Left kidney (tissue), 1 donor: ENCODE measurements at regions not wholly inside any gene's neighbourhood (a gene's known extent, or its start where the extent isn't known, plus 50 kb on each side); places are given as distances from the start of the nearest gene placed in this dataset.
"Not testable (repeated sequence)": the region's sequence is repeated elsewhere in the genome, so short reads cannot be mapped to it uniquely, and the experiment has no call there.

Experiments used
- DNase-seq: peaks from one replicate; pipeline ENCODE4 v3.0.0-alpha.2; 2013

DNA sequence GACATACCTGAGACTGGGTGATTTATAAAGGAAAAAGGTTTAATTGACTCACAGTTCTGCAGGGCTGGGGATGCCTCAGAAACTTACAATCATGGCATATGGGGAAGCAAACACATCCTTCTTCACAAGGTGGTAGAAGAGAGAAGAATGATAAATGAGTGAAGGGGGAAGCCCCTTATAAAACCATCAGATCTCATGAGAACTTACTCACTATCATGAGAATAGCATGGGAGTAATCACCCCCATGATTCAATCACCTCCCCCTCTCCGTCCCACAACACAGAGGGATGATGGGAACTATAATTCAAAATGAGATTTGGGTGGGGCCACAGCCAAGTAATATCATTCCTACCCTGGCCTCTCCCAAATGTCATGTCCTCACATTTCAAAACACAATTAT is 1206.0 kb upstream of the CELF4 start:
- not testable (repeated sequence) for DNase-seq

GRCh38 chr18:38768504-38768903 is 1202.9 kb upstream of the CELF4 start:
- DNase-seq: no peak

DNA sequence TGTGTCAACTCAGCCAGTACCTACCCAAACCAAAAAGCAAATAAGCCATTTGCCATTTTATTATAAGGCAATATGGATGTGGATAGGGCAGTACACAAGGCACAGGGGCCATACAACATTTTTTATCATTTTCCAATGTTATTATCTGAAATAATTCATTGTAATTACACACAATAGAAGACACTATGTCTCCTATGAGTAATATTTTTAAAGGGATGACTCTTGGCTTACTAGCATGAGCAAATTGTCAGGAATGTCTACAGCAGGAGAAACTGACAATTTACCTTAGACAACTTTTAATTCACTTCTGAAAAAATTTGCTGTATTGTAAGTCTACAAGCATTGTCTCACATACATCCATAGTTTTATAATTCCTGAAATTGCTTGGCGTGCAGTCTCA is 1193.9 kb upstream of the CELF4 start:
- no peak for DNase-seq

DNA sequence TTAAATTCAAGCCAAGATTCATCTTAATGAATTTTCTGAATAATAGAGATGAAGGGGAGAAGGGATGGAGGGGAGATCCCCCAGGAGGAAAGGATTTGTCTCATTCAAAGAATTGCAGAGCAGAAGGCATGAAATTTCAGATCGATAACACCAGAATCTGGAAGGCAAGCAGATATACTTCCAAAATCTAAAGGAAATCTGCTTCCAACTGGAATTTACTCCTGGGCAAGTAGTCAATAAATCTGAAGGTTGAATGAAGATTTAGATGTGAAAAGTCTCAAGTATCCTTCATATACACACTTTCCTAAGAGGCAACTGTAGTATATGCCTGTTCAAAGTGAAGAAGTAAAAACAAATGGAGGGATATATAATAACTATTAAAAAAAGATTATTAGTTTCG is 1190.8 kb upstream of the CELF4 start:
- no peak for DNase-seq

- DNase-seq: no peak
Observed at GRCh38 chr18:38752430-38752829, 1186.8 kb upstream of the CELF4 start.

DNA sequence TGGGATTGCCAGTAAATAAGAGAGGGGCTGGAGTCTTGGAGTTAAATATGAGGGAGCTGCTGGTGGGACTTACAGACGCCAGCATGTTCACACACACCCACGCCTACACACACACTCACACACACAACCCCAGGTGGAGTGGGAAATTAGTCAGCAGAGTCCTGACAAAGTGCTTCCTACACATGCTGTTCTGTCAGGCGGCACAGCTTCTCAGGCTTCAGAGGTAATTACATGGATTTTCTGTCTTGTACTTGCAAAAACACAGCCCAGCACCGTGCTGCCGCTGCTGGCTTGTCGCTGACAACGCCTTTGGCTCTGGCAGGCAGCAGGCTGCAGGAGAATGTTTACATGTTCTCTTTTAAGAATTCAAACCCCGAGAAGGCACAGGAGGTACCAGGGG is 1186.3 kb upstream of the CELF4 start:
- DNase-seq: peak; percentile 35

- no peak for DNase-seq
Observed at GRCh38 chr18:38751211-38751610, 1185.6 kb upstream of the CELF4 start.

- DNase-seq: no peak
Observed at GRCh38 chr18:38750751-38751150, 1185.2 kb upstream of the CELF4 start.

- DNase-seq: no peak
Observed at GRCh38 chr18:38747153-38747552, 1181.6 kb upstream of the CELF4 start.

- DNase-seq: not testable (repeated sequence)
Observed at GRCh38 chr18:38720181-38720580, 1154.6 kb upstream of the CELF4 start.

DNA sequence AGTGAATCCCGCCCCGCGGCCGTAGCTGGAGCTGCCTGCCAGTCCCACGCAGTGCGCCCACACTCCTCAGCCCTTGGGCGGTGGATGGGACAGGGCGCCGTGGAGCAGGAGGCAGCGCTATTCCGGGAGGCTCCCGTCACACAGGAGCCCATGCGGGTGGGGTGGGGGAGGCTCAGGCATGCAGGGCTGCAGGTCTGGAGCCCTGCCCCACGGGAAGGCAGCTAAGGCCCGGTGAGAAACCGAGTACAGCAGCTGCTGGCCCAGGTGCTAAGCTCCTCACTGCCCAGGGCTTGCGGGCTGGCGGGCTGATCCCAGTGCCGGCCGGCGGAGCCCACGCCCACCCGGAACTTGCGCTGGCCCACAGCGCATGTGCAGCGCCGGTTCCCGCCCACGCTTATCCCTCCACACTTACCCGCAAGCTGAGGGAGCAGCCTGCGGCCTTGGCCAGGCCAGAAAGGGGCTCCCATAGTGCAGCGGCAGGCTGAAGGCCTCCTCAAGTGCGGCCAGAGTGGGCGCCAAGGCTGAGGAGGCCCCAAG is 1152.8 kb upstream of the CELF4 start:
- no peak for DNase-seq

DNA sequence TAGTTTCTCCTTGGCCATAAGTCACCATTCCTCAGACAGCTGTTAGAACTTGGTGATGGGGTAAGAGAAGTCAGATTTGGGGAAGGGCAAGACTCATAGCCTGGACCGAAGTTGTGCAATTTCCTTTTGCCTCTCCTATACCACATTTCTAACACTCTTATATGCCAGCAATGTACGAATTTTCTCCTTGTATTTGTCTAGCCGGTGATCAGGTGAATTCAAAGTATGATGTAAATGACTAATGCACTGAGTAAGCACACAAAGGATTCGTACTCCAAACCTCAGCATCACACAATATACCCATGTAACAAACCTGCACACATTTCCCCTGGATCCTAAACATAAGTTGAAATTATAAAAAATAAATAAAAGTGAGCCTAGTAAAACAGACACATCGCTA is 1143.5 kb upstream of the CELF4 start:
- no peak for DNase-seq

- no peak for DNase-seq
Observed at GRCh38 chr18:38706373-38706772, 1140.8 kb upstream of the CELF4 start.

DNA sequence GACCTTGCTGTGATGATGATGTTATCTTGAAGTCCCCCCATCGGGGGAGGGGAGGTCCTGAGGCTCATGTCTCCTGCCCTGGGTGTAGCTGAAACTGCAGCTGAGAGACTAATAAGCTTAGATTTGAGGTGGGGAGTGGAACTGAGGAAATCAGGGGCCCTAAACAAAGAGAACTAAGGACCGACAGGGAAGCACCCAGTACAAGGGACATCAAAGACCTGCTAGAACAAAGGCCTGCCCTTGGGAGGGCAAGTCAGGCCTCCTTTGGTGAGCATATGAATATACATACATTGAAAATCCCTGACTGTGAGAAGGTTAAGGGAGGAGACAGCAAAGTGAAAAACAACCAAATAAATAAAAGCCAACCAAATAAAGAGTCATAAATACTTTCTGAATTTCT is 1132.5 kb upstream of the CELF4 start:
- DNase-seq: no peak

- DNase-seq: no peak
Observed at GRCh38 chr18:38695559-38696280, 1130.1 kb upstream of the CELF4 start.

DNA sequence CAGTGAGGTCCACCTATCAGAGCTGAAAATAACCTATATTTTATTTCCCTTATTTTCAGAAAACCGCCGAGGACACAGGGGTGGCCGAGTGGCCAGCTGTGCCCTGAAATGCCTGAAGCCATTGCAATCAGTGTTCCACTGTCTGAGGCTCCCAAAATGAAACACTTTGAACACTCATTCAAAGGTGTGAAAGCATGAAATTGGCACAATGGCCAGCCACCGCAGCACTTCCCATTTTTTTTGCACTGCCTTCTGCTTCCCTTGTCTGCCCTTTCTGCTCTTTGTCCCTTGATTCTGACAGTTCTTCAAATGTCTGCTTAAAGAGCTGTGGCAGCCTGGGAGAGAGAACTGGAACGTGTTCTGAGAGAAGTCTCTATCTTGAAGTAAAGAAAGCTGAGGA is 1127.5 kb upstream of the CELF4 start:
- DNase-seq: no peak

DNA sequence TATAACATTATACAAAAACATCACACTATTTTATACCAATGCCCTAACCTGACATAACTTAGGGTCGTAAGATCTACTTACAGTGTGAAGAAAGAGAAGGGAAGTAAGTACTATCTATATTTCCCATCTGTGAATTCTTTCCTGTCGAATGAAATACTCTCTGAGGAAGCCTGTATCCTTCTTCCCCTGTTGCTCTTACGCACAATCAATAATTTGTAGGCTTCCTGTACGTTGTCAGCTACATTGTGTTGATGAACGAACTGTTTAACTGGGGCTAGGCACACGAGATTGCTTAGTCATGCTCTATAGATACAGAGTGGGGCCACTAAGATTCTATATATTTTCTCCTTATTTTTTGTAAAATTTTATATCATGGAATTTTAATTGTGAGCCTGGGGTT is 1125.0 kb upstream of the CELF4 start:
- DNase-seq: no peak

DNA sequence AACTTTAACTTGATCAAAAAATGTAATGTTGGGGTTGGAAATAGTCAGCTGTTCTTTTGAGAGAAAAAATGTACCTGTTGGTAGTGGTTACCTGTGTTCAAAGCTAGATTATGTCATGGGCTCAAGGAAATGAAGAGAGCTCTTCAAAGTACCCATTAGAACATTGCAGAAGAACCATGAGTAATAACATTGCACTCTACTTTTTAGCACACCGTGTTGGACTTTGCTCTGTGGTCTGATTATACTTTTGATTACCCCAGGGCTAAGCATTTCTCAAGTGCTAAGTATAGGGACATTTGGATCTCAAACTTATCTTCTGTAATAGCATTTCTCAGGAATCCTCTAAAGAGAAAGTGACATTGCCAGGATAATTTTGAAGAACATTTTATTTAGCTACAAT is 1122.8 kb upstream of the CELF4 start:
- DNase-seq: no peak

DNA sequence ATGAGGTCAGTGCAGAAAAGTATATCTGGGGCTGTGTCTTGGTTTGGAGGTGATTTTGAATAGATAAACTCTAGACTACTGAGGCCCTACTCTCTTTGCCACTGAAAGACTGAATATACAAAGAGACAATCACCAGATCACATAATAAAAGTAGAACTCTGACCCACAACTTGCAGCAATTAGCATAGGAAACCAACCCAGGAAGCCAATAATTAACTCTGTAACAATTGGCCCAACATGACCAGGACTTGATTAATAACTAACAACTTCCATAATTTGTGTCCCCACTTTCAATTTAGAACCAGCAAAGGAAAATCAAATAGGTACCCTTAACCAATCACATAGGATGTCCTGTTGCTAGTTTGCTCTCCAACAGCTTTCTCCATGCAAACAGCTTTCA is 1104.9 kb upstream of the CELF4 start:
- DNase-seq: no peak

DNA sequence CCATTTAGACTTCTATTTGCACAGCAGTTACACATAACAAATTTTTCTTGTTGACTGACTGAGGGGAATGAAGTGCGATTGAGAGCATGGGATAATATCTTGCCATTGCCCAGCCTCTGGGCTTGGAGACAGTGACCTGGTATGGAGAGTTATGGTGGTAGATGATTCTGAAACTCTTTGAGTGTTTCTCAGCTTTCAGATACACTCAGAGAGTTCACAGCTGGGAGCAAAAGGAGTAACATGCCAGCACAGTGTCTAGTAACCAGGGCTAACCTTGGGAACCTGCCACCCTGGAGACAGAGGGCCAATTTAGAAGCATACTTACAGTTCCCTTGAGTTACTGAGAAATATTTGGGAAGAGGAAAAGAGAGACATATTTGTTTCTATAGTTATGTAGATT is 1099.3 kb upstream of the CELF4 start:
- DNase-seq: no peak

DNA sequence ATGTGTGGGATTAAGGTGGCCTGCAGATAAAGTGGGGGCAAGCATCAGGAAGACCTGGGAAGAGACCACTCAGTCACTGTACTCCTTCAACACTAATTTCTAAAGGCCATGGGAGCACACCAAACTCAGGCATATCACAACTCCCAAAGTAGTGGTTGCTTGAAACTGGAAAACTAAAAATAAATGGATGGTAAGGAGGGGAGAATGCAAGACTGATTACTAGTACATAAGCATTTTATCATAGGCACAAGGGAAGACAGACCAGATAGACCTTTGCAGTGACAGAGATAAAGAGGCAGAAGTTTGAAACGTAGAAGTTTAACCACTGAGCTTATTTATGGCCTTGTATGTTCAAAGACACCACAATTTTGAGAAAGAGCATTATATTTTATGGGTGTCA is 1098.1 kb upstream of the CELF4 start:
- DNase-seq: no peak

DNA sequence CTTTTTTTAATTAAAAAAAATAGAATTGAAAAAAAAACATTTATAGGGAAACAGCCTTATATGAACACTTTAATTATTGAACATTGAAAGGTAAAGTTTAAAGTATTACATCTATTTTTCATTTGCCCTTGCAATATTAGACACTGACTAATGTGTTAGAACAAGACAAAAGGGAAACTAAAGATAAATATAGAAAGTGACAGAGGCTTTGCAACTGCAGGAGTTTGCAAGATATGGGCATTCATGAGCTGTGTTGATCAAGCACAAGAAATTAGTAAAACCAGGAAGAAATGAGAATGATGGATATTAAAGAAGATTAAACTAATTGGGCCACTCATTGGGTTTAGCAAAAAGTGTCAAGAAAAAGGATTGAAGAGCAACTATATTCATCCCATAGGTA is 1097.7 kb upstream of the CELF4 start:
- DNase-seq: no peak

GRCh38 chr18:38654946-38655345 is 1089.3 kb upstream of the CELF4 start:
- DNase-seq: no peak

GRCh38 chr18:38651736-38652135 is 1086.1 kb upstream of the CELF4 start:
- DNase-seq: no peak

GRCh38 chr18:38648179-38648578 is 1082.6 kb upstream of the CELF4 start:
- DNase-seq: no peak
